Medulla oblongata (tissue), 1 donor: ENCODE measurements at regions not wholly inside any gene's neighbourhood (a gene's known extent, or its start where the extent isn't known, plus 50 kb on each side); places are given as distances from the start of the nearest gene placed in this dataset.

ENCODE experiments used
- DNase-seq: peaks from one replicate; pipeline ENCODE4 v3.0.0-alpha.2; 2015; ENCODE audit errors: extremely low spot score

- no peak for DNase-seq
These were observed 51.3 kb upstream of the EIF2S2 start for GRCh38 chr20:34163307-34163706.

GRCh38 chr20:34164381-34164984 lies 52.4 kb upstream of the EIF2S2 start:
- no peak for DNase-seq

- DNase-seq = no peak
These were observed 53.1 kb upstream of the EIF2S2 start for GRCh38 chr20:34165018-34165619.

- no peak for DNase-seq
These were observed 59.6 kb upstream of the EIF2S2 start for GRCh38 chr20:34171640-34172039.

- no peak for DNase-seq
These were observed 60.9 kb upstream of the EIF2S2 start for GRCh38 chr20:34172926-34173325.

GRCh38 chr20:34175079-34175478 lies 63.0 kb upstream of the EIF2S2 start:
- DNase-seq = no peak

- peak; percentile 17 for DNase-seq
These were observed 63.8 kb upstream of the EIF2S2 start for GRCh38 chr20:34175879-34176278.

- DNase-seq = no peak
These were observed 64.2 kb upstream of the ASIP start for GRCh38 chr20:34177052-34177451.

GRCh38 chr20:34179637-34180360 lies 61.4 kb upstream of the ASIP start:
- no peak for DNase-seq

- DNase-seq = no peak
These were observed 60.6 kb upstream of the ASIP start for GRCh38 chr20:34180460-34181120.

- no peak for DNase-seq
These were observed 59.7 kb upstream of the ASIP start for GRCh38 chr20:34181484-34181883.

- DNase-seq = no peak
These were observed 55.2 kb upstream of the ASIP start for GRCh38 chr20:34185766-34186620.

GRCh38 chr20:34189572-34190163 lies 51.6 kb upstream of the ASIP start:
- DNase-seq = no peak

GRCh38 chr20:34190262-34190661 lies 51.0 kb upstream of the ASIP start:
- no peak for DNase-seq

GRCh38 chr20:34190679-34191090 lies 50.5 kb upstream of the ASIP start:
- peak; percentile 82 for DNase-seq
